ENCODE measurements at regions not wholly inside any gene's neighbourhood (a gene's known extent, or its start where the extent isn't known, plus 50 kb on each side); places are given as distances from the start of the nearest gene placed in this dataset.
A peak's percentile ranks its signal among the peaks of the same experiment; 100 is the strongest.

- Mint-ChIP-seq H3K27ac (no peak overlapping the region), H3K4me1 (ENCODE audit: low read depth) (no peaks in the 10 kb centered on the region), H3K4me3 (ENCODE audit: low read depth) (no peak overlapping the region), H3K36me3 (ENCODE audit: insufficient read depth) (no peaks in the 10 kb centered on the region), H3K27me3 (no peaks in the 10 kb centered on the region), H3K9me3 (ENCODE audit: low read depth) (no peaks in the 10 kb centered on the region)
- no peak for DNase-seq (ENCODE audit: low spot score, unreplicated experiment)
- TF ChIP-seq, protein P1, sequence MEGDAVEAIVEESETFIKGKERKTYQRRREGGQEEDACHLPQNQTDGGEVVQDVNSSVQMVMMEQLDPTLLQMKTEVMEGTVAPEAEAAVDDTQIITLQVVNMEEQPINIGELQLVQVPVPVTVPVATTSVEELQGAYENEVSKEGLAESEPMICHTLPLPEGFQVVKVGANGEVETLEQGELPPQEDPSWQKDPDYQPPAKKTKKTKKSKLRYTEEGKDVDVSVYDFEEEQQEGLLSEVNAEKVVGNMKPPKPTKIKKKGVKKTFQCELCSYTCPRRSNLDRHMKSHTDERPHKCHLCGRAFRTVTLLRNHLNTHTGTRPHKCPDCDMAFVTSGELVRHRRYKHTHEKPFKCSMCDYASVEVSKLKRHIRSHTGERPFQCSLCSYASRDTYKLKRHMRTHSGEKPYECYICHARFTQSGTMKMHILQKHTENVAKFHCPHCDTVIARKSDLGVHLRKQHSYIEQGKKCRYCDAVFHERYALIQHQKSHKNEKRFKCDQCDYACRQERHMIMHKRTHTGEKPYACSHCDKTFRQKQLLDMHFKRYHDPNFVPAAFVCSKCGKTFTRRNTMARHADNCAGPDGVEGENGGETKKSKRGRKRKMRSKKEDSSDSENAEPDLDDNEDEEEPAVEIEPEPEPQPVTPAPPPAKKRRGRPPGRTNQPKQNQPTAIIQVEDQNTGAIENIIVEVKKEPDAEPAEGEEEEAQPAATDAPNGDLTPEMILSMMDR (IDR thresholded peaks at IDR 0.05; ENCODE audit: unreplicated experiment): no peak
These were observed 167.6 kb upstream of the KLHL1 start for GRCh38 chr13:70275841-70276240.

- H3K4me1 Mint-ChIP-seq (ENCODE audit: low read depth): peaks cover 2% of the 10 kb centered on the region
- H3K27ac Mint-ChIP-seq: no peak overlapping the region
- H3K36me3 Mint-ChIP-seq (ENCODE audit: insufficient read depth): peaks cover 3% of the 10 kb centered on the region
- no peak for DNase-seq (ENCODE audit: low spot score, unreplicated experiment)
- H3K9me3 Mint-ChIP-seq (ENCODE audit: low read depth): peaks cover 5% of the 10 kb centered on the region
- H3K27me3 Mint-ChIP-seq: no peaks in the 10 kb centered on the region
- TF ChIP-seq, protein P1 (IDR thresholded peaks at IDR 0.05; ENCODE audit: unreplicated experiment): no peak
- H3K4me3 Mint-ChIP-seq (ENCODE audit: low read depth): no peak overlapping the region
These were observed 147.2 kb upstream of the KLHL1 start for GRCh38 chr13:70255406-70255991.

DNA sequence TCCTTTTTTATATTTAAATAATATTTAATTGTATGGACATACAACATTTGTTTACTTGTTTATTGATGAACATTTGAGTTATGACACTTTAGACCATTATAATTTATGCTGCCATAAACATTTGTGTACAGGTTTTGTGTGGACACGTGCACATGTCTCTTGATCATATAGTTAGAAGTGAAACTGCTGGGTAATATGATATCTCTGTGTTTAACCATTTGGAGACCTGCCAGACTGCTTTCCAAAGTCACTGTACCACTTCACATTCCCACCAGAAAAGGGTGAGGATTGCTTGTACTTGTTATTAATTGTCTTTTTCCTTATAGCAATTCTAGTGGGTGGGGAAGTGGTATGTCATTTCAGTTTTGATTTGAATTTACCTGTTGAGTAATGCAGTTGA is 145.6 kb upstream of the KLHL1 start:
- Mint-ChIP-seq H3K27me3 (no peaks in the 10 kb centered on the region), H3K4me1 (ENCODE audit: low read depth) (peaks cover 10% of the 10 kb centered on the region), H3K4me3 (ENCODE audit: low read depth) (no peak overlapping the region), H3K9me3 (ENCODE audit: low read depth) (peaks cover 13% of the 10 kb centered on the region), H3K27ac (no peak overlapping the region), H3K36me3 (ENCODE audit: insufficient read depth) (peaks cover 5% of the 10 kb centered on the region)
- TF ChIP-seq, protein P1 (IDR thresholded peaks at IDR 0.05; ENCODE audit: unreplicated experiment): no peak
- no peak for DNase-seq (ENCODE audit: low spot score, unreplicated experiment)

- TF ChIP-seq, protein P1 (IDR thresholded peaks at IDR 0.05; ENCODE audit: unreplicated experiment): no peak
- Mint-ChIP-seq H3K27ac (no peak overlapping the region), H3K27me3 (no peaks in the 10 kb centered on the region), H3K9me3 (ENCODE audit: low read depth) (peaks cover 13% of the 10 kb centered on the region), H3K36me3 (ENCODE audit: insufficient read depth) (peaks cover 5% of the 10 kb centered on the region), H3K4me3 (ENCODE audit: low read depth) (no peak overlapping the region), H3K4me1 (ENCODE audit: low read depth) (peaks cover 12% of the 10 kb centered on the region)
- DNase-seq (ENCODE audit: low spot score, unreplicated experiment): no peak
These were observed 145.2 kb upstream of the KLHL1 start for GRCh38 chr13:70253411-70253810.

DNA sequence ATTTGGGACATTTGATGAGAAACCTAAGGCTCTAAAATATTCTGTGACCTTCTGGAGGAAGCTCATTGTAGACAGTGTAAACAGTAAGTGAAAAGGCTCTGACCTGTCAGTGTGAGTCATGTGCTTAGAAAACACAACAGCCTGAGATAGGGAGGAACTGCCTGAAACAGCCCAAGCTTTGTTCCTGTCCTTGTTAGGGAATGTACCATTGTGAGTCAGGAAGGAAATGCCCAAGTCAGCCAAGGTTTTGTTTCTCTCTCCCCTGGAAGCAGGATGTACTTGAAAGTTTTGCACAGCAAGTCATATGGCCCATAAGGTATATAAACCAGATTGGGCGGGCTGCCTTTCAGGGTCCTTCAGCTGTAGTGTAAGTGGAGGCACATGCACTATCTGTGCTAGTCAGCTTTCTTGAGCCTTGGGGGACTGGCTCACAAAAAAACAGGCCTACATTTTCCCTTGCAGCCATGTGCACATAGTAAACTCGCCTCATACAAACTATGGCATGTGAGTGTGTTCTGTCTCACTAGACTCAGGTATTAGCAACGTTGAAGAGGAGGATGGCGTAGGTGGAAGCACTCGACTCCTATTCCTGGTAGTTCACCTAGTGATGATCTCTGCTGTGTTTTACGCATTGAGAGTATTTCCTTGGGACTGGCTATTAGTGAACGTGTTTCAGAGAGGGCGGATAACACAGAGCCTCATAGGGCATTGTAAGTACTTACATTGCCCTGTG is 141.2 kb upstream of the KLHL1 start:
- H3K4me1 Mint-ChIP-seq (ENCODE audit: low read depth): peaks cover 16% of the 10 kb centered on the region
- H3K4me3 Mint-ChIP-seq (ENCODE audit: low read depth): no peak overlapping the region
- H3K36me3 Mint-ChIP-seq (ENCODE audit: insufficient read depth): peaks cover 5% of the 10 kb centered on the region
- H3K27me3 Mint-ChIP-seq: no peaks in the 10 kb centered on the region
- peaks cover 13% of the 10 kb centered on the region for H3K9me3 Mint-ChIP-seq (ENCODE audit: low read depth)
- peak overlapping the region; percentile 56 for H3K27ac Mint-ChIP-seq
- TF ChIP-seq, protein P1 (IDR thresholded peaks at IDR 0.05; ENCODE audit: unreplicated experiment): no peak
- no peak for DNase-seq (ENCODE audit: low spot score, unreplicated experiment)

Data from progenitor cell of endocrine pancreas (in vitro differentiated cells).